ENCODE measurements at regions not wholly inside any gene's neighbourhood (a gene's known extent, or its start where the extent isn't known, plus 50 kb on each side); places are given as distances from the start of the nearest gene placed in this dataset.

DNA sequence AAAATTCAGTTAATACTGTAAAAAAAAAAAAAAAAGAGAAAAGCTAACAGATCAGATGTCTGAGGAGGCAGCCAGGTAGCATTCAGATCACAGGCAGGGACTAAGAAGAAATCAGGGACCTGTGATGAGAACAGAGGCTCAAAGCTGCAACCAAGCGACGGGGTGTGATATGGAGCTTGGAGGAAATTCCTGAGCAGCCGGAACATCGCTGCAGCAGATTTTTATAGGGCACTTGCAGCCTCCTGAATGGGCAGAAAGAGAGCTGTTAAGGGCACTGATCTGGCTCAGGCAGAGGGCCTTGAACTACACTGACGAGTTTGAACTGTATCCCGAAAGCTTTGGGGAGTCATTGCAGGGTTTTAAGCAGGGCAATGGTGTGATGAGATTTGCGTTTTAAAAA lies 315.4 kb downstream of the ADGRL2 start:
- DNase-seq (ENCODE audit: low spot score): no peak
- TF ChIP-seq CTCF (IDR thresholded peaks at IDR 0.05; ENCODE audit: extremely low read depth, insufficient read depth, missing control alignments): no peak
- in situ Hi-C loops (cut with MboI; ENCODE audit: low pct_unique_long_range_greater_than_20kb, low sequenced_read_pairs, unreplicated experiment): no loop called here

DNA sequence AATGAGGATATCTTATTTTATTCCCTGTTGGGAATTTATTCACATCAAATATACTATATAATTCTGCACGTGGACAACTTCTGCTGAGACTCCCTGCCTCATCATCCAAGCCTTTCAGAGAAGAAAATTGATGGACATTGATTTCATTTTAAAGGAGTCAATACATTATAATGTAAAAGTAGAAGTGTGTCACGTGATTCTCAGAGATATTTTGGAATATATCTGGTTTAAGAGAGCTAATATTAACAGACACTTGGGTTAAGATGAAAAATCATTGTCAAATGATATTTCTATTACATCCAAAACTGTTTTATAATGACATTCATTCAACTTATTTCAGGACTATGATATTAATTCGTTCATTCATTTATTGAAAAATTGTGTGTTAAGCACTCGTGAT lies 314.2 kb downstream of the ADGRL2 start:
- TF ChIP-seq CTCF (IDR thresholded peaks at IDR 0.05; ENCODE audit: extremely low read depth, insufficient read depth, missing control alignments): no peak
- in situ Hi-C loops (cut with MboI; ENCODE audit: low pct_unique_long_range_greater_than_20kb, low sequenced_read_pairs, unreplicated experiment): no loop called here

GRCh38 chr1:82110366-82111254 lies 309.9 kb downstream of the ADGRL2 start:
- no peak for TF ChIP-seq CTCF (IDR thresholded peaks at IDR 0.05; ENCODE audit: extremely low read depth, insufficient read depth, missing control alignments)
- no peak for DNase-seq (ENCODE audit: low spot score)
- in situ Hi-C loops (cut with MboI; ENCODE audit: low pct_unique_long_range_greater_than_20kb, low sequenced_read_pairs, unreplicated experiment): no loop called here

More for the DNA sequence above, 314.2 kb downstream of the ADGRL2 start:
- no peak for DNase-seq (ENCODE audit: low spot score)

DNA sequence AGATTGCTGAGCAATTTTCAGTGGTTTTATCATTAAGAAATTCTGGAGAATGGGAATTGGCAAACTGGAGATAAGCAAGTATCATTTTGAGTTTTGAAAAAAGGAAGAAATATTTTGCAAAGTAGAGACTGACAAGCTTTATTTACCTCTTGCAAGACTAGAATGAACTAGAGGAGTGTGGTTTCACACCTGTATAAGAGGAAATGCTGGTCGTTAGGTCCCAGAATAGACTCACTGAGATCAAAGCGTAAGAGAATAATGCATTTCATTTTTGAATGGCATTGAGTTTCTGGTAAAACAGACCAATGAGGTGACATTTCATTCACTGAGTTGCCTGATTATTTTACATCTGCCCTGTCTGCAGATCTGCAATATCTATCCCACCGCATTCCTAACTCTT lies 308.1 kb downstream of the ADGRL2 start:
- in situ Hi-C loops (cut with MboI; ENCODE audit: low pct_unique_long_range_greater_than_20kb, low sequenced_read_pairs, unreplicated experiment): no loop called here
- no peak for DNase-seq (ENCODE audit: low spot score)

DNA sequence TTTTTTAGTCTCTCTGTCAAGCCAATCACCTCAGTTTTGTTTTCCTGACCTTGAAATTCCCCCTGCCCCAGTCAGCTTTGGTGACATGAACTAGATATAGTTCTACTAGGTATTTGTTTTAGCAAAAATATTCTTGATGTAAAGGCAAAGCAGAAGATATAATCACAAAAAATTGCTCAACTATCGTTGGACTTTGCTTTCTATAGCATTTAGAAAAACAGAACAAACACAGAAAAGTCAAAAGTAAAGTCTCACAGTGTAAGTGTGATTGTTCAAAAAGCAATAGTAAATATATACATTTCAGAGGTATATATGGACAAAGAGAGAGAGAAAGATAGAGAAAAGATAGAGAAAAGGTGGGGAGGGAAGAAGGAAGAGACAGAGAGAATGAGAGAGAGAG lies 305.9 kb downstream of the ADGRL2 start:
- no peak for DNase-seq (ENCODE audit: low spot score)
- in situ Hi-C loops (cut with MboI; ENCODE audit: low pct_unique_long_range_greater_than_20kb, low sequenced_read_pairs, unreplicated experiment): no loop called here
- no peak for TF ChIP-seq CTCF (IDR thresholded peaks at IDR 0.05; ENCODE audit: extremely low read depth, insufficient read depth, missing control alignments)

More for the DNA sequence above, 308.1 kb downstream of the ADGRL2 start:
- TF ChIP-seq CTCF (IDR thresholded peaks at IDR 0.05; ENCODE audit: extremely low read depth, insufficient read depth, missing control alignments): no peak

GRCh38 chr1:82099170-82099569 lies 298.4 kb downstream of the ADGRL2 start:
- no peak for DNase-seq (ENCODE audit: low spot score)
- no peak for TF ChIP-seq CTCF (IDR thresholded peaks at IDR 0.05; ENCODE audit: extremely low read depth, insufficient read depth, missing control alignments)
- in situ Hi-C loops (cut with MboI; ENCODE audit: low pct_unique_long_range_greater_than_20kb, low sequenced_read_pairs, unreplicated experiment): no loop called here

All from GM13977 (cell line).